K562 (cell line): ENCODE measurements at regions not wholly inside any gene's neighbourhood (a gene's known extent, or its start where the extent isn't known, plus 50 kb on each side); places are given as distances from the start of the nearest gene placed in this dataset.

Experiments
- ATAC-seq: fragments of 200-7000 bp; cut with Tn5 transposase; 3 replicates; pipeline ENCODE4 v1.9.1; 2020; ENCODE audit warnings: moderate library complexity
- BruUV-seq: library from RNA; stranded (reverse); fragments of 400-500 nt; replicated peaks from 2 replicates; lab custom pipeline; 2021; lab: Mats Ljungman, UMichigan
- CTCF ChIA-PET: fragments of 300-600 bp; formaldehyde crosslinking; extraction: SDS; loops from one replicate; lab custom pipeline; 2021; ENCODE audit warnings: low intra/inter-chr PET ratio; lab: Yijun Ruan, JAX
- POLR2A ChIA-PET: fragments of 300-600, 350-650 bp; sonication (Branson Sonifier 250); formaldehyde crosslinking; extraction: SDS; loops from one replicate; lab custom pipeline; 2021; ENCODE audit warnings: antibody characterized with exemption, inconsistent platforms; lab: Yijun Ruan, JAX
- DNase-seq, 4 experiments: peaks; one replicate each; pipeline versions ENCODE4 v3.0.0 to v3.0.0-alpha.2; 2011 to 2018; ENCODE audit warnings: low spot score in 3 of 4, mixed read lengths in 3 of 4; ENCODE audit errors: extremely low read depth in 1 of 4
- FAIRE-seq: peaks from 2 replicates; lab custom pipeline; 2011; peaks lifted over from hg19 to GRCh38; lab: Jason Lieb, UNC
- H2AFZ ChIP-seq: 2 replicates; pipeline ENCODE4 v1.6.0; 2011; ENCODE audit warnings: low read depth, low read length, control low read depth, inconsistent platforms
- H3K27ac ChIP-seq: fragments of 200-600 bp; 3 replicates; pipeline ENCODE4 v1.8.0; 2011; ENCODE audit warnings: low read depth, mild to moderate bottlenecking, control low read depth, inconsistent platforms, low read length, moderate library complexity, mixed read lengths; ENCODE audit errors: extremely low read depth
- H3K27me3 ChIP-seq, 2 experiments: fragments of 300-600 bp in 1 of 2; 2 replicates in 1 of 2; 3 replicates in 1 of 2; pipeline versions ENCODE4 v1.6.0 to v1.8.0; 2011; ENCODE audit warnings: inconsistent platforms in 2 of 2, low read length in 2 of 2, mild to moderate bottlenecking in 1 of 2, mixed read lengths in 1 of 2, moderate library complexity in 1 of 2; ENCODE audit not compliant: control insufficient read depth in 2 of 2, insufficient read depth in 2 of 2
- H3K36me3 ChIP-seq: fragments of 300-600 bp; 3 replicates; pipeline ENCODE4 v1.8.0; 2011; ENCODE audit warnings: mild to moderate bottlenecking, low read length, inconsistent platforms; ENCODE audit not compliant: control insufficient read depth, insufficient read depth
- H3K4me1 ChIP-seq, 2 experiments: fragments of 200-600 bp in 1 of 2; replicated peaks in 1 of 2; 2 replicates in 1 of 2; 3 replicates in 1 of 2; pipeline versions ENCODE4 v1.5.1 to v1.8.0; 2011; ENCODE audit warnings: inconsistent platforms in 2 of 2, low read length in 2 of 2, mild to moderate bottlenecking in 1 of 2, mixed read lengths in 1 of 2, moderate library complexity in 1 of 2; ENCODE audit not compliant: control insufficient read depth in 2 of 2, insufficient read depth in 2 of 2
- H3K4me2 ChIP-seq: 2 replicates; pipeline ENCODE4 v1.6.1; 2011; ENCODE audit warnings: low read length, control low read depth, inconsistent platforms, mixed read lengths; ENCODE audit not compliant: insufficient read depth
- H3K4me3 ChIP-seq: fragments of 200-600 bp; sonication (generic), shearing (Covaris generic); 2 replicates; pipeline ENCODE4 v1.5.1; 2016; ENCODE audit warnings: control low read depth, inconsistent platforms
- H3K79me2 ChIP-seq: fragments of 200-600 bp; 3 replicates; pipeline ENCODE4 v1.8.0; 2011; ENCODE audit warnings: low read length, inconsistent platforms; ENCODE audit not compliant: control insufficient read depth, insufficient read depth
- H3K9ac ChIP-seq, 2 experiments: 2 replicates each; pipeline versions ENCODE4 v1.6.0 to v1.6.1; 2011; ENCODE audit warnings: low read depth in 2 of 2, low read length in 2 of 2, control low read depth in 1 of 2, inconsistent platforms in 1 of 2, mild to moderate bottlenecking in 1 of 2, mixed read lengths in 1 of 2; ENCODE audit not compliant: insufficient read depth in 1 of 2
- H3K9me1 ChIP-seq: one replicate; pipeline ENCODE4 v1.6.0; 2011; ENCODE audit warnings: inconsistent platforms, mild to moderate bottlenecking, low read length, moderate library complexity; ENCODE audit not compliant: control insufficient read depth, insufficient read depth
- H3K9me3 ChIP-seq: replicated peaks from 2 replicates; pipeline ENCODE4 v1.5.1; 2011; ENCODE audit warnings: low read depth, low read length, inconsistent platforms; ENCODE audit not compliant: control insufficient read depth, insufficient read depth
- H4K20me1 ChIP-seq: replicated peaks from 2 replicates; pipeline ENCODE4 v1.6.1; 2011; ENCODE audit warnings: low read length, inconsistent platforms, mixed read lengths; ENCODE audit not compliant: control insufficient read depth, insufficient read depth
- CSDE1 ChIP-seq, 2 experiments: fragments of 450-650 bp; IDR thresholded peaks; 2 replicates each; pipeline ENCODE4 v1.6.1; 2016; ENCODE audit warnings: mild to moderate bottlenecking in 1 of 2
- DDX20 ChIP-seq: fragments of 450-650 bp; IDR thresholded peaks from 2 replicates; pipeline ENCODE4 v1.6.1; 2016; ENCODE audit warnings: missing genetic modification characterization, low read depth, mild to moderate bottlenecking, missing compliant biosample characterization, moderate library complexity
- E2F3 ChIP-seq: fragments of 250-450 bp; sonication (Bioruptor Pico); IDR thresholded peaks from 2 replicates; pipeline ENCODE4 v1.4.0; 2020; ENCODE audit warnings: mild to moderate bottlenecking
- LCOR ChIP-seq: sonication (generic); formaldehyde crosslinking; IDR thresholded peaks from 2 replicates; pipeline ENCODE4 v1.8.0; 2022; ENCODE audit warnings: mild to moderate bottlenecking, missing genetic modification reagents
- PHTF2 ChIP-seq: fragments of 250-450 bp; sonication (Bioruptor Pico); IDR thresholded peaks from 2 replicates; pipeline ENCODE4 v1.5.0; 2021; ENCODE audit warnings: mild to moderate bottlenecking
- RUNX1 ChIP-seq: sonication (generic); IDR thresholded peaks from 2 replicates; pipeline ENCODE4 v1.6.1; 2016; ENCODE audit warnings: antibody characterized with exemption, low read depth
- SP2 ChIP-seq: IDR thresholded peaks from 2 replicates; pipeline ENCODE4 v1.6.1; 2011; ENCODE audit warnings: mild to moderate bottlenecking, low read depth, low read length, moderate library complexity; ENCODE audit not compliant: poor library complexity, severe bottlenecking; ENCODE audit errors: extremely low read depth
- THRAP3 ChIP-seq: fragments of 450-650 bp; IDR thresholded peaks from 2 replicates; pipeline ENCODE4 v1.6.1; 2016; ENCODE audit warnings: mild to moderate bottlenecking, inconsistent platforms, borderline replicate concordance
- ZNF124 ChIP-seq: sonication (generic); formaldehyde crosslinking; IDR thresholded peaks from 2 replicates; pipeline ENCODE4 v1.8.1; 2022; ENCODE audit warnings: missing genetic modification reagents
- WGBS: fragments of 100-300 bp; shearing (Covaris generic); methylation state at CpG from one replicate; pipeline ENCODE4 v1.1.6; 2016; ENCODE audit warnings: low coverage, mixed read lengths; ENCODE audit not compliant: insufficient coverage; ENCODE audit errors: missing lambda C conversion rate; 5-methylcytosine and 5-hydroxymethylcytosine counted together
- in situ Hi-C: fragments of 300-500 bp; cut with MboI; formaldehyde crosslinking; loops from 4 replicates; pipeline ENCODE4 v1.15.0; 2018; ENCODE audit warnings: inconsistent platforms, mixed read lengths
- intact Hi-C: fragments of 100-400 bp; cut with micrococcal nuclease; formaldehyde crosslinking; loops from 2 replicates; pipeline ENCODE4 v1.14.2; 2022
- TF ChIP-seq, protein P1 (sequence below), 2 experiments: fragments of 450-650 bp; IDR thresholded peaks; 2 replicates each; pipeline ENCODE4 v1.6.1; 2016; ENCODE audit warnings: mild to moderate bottlenecking in 2 of 2, borderline replicate concordance in 1 of 2, low read depth in 1 of 2, moderate library complexity in 1 of 2

DNA sequence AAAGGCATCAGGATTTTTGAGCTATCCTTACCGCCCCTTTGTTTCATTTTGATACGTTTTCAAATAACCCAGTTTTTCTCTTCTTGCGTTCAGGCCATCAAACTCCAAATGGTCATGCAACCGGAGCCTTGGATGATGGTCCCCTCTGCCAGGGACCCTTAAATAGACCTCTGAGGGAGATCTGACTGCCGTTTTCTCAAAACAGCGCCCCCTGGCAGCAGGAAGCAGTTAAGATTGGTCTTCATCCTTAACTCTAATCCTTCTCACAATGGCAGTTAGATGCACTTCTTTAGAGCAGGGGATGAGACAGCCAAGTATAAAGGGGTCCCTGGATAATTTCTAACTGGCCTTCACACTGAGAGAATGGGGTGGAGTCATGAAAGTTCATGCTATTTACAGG is 525.0 kb upstream of the SPANXN1 start:
- ChIA-PET POLR2A (no interaction called here), CTCF (no interaction called here)
- Histone ChIP-seq H3K79me2 (no peaks in the 10 kb centered on the region), H3K27ac (no peak overlapping the region), H2AFZ (no peak overlapping the region), H4K20me1 (no peaks in the 10 kb centered on the region), H3K9me3 (no peaks in the 10 kb centered on the region), H3K4me2 (no peak overlapping the region), H3K9me1 (no peaks in the 10 kb centered on the region), H3K4me3 (no peak overlapping the region), H3K36me3 (no peaks in the 10 kb centered on the region), H3K9ac (no peak overlapping the region), H3K4me1 (no peaks in the 10 kb centered on the region), H3K27me3 (no peaks in the 10 kb centered on the region)
- DNase-seq (no peak), FAIRE-seq (no peak), ATAC-seq (no peak)
- WGBS = 2% methylated on average over 6 of the region's 6 CpGs
- no TSS peak for BruUV-seq
- in situ Hi-C loops = no loop called here
- TF ChIP-seq DDX20 (no peak), SP2 (no peak), THRAP3 (no peak), RUNX1 (no peak), LCOR (CRISPR knock-in tag) (no peak), CSDE1 (IDR thresholded peaks at IDR 0.05) (no peak), ZNF124 (CRISPR knock-in tag) (no peak), PHTF2 (CRISPR knock-in tag) (no peak)
- intact Hi-C loops = no loop called here

DNA sequence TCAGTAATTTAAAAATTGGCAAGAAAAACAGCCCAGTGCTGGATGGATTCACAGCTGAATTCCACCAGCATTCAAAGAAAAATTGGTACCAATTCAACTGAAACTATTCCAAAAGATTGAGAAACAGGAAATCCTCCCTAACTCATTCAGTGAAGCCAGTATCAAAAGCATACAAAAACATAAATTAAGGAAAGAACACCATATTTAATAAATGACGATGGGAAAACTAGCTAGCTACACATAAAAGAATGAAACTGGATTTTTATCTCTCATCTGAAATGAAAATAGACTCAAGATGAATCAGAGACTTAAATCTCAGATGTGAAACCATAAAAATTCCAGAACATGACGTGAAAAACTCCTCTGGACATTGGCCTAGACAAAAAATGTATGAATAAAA is 516.8 kb upstream of the SPANXN1 start:
- Histone ChIP-seq H3K4me2 (no peak overlapping the region), H2AFZ (no peak overlapping the region), H3K9me3 (no peaks in the 10 kb centered on the region), H3K27ac (no peak overlapping the region), H3K9me1 (no peaks in the 10 kb centered on the region), H3K79me2 (no peaks in the 10 kb centered on the region), H3K4me1 (no peaks in the 10 kb centered on the region), H3K27me3 (no peaks in the 10 kb centered on the region), H3K36me3 (no peaks in the 10 kb centered on the region), H3K4me3 (no peak overlapping the region), H4K20me1 (no peaks in the 10 kb centered on the region), H3K9ac (no peak overlapping the region)
- ChIA-PET CTCF (no interaction called here), POLR2A (no interaction called here)
- intact Hi-C loops (no loop called here), in situ Hi-C loops (no loop called here)
- 0% methylated on average over 2 of the region's 2 CpGs for WGBS
- DNase-seq (no peak), FAIRE-seq (no peak), ATAC-seq (no peak)
- BruUV-seq = no TSS peak
- TF ChIP-seq, protein P1, sequence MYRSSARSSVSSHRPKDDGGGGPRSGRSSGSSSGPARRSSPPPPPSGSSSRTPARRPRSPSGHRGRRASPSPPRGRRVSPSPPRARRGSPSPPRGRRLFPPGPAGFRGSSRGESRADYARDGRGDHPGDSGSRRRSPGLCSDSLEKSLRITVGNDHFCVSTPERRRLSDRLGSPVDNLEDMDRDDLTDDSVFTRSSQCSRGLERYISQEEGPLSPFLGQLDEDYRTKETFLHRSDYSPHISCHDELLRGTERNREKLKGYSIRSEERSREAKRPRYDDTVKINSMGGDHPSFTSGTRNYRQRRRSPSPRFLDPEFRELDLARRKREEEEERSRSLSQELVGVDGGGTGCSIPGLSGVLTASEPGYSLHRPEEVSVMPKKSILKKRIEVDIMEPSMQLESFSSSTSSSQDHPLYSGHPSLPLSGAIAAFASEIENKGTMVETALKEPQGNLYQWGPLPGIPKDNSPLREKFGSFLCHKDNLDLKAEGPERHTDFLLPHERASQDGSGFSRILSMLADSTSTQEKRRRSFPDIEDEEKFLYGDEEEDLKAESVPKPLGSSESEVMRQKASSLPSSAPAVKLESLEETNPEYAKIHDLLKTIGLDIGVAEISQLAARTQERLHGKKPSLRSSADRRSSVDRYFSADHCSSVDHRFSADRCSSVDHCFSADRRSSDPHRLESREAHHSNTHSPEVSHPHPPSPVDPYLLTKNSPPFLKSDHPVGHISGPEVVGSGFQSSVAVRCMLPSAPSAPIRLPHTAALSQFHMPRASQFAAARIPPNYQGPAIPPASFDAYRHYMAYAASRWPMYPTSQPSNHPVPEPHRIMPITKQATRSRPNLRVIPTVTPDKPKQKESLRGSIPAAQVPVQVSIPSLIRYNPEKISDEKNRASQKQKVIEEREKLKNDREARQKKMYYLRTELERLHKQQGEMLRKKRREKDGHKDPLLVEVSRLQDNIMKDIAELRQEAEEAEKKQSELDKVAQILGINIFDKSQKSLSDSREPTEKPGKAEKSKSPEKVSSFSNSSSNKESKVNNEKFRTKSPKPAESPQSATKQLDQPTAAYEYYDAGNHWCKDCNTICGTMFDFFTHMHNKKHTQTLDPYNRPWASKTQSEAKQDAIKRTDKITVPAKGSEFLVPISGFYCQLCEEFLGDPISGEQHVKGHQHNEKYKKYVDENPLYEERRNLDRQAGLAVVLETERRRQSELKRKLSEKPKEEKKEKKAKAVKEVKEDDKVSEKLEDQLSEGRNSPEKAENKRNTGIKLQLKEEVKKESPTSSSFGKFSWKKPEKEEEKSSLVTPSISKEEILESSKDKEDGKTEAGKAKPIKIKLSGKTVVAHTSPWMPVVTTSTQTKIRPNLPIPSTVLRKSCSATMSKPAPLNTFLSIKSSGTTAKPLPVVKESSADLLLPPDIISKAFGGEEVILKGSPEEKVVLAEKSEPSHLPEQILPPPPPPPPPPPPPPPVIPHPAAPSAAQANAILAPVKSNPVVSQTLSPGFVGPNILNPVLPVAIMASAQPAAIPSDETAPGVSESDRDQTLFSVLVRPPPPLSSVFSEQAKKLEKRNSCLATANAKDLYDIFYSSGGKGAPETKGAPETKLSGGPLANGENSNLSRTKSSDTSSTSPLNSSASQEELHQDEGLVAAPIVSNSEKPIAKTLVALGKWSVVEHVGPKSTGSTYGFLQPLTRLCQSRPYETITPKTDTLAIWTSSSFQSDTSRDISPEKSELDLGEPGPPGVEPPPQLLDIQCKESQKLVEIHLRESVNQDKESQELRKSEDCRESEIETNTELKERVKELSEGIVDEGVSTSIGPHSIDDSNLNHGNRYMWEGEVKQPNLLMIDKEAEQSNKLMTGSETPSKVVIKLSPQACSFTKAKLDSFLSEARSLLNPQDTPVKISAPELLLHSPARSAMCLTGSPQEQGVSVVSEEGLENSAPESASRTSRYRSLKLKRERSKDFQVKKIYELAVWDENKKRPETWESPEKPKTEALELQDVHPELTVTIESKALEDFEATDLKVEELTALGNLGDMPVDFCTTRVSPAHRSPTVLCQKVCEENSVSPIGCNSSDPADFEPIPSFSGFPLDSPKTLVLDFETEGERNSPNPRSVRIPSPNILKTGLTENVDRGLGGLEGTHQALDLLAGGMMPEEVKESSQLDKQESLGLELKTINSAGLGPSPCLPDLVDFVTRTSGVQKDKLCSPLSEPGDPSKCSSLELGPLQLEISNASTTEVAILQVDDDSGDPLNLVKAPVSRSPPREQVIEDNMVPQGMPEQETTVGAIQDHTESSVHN (IDR thresholded peaks at IDR 0.05; ENCODE audit: borderline replicate concordance in 1 of 2, low read depth in 1 of 2) = no peak
- no peak for TF ChIP-seq E2F3 (CRISPR knock-in tag)
